OCI-LY1 (cell line): ENCODE measurements at regions not wholly inside any gene's neighbourhood (a gene's known extent, or its start where the extent isn't known, plus 50 kb on each side); places are given as distances from the start of the nearest gene placed in this dataset.

Experiments
- H2AFZ ChIP-seq: fragments of 200-600 bp; sonication (generic), shearing (Covaris generic); 2 replicates; pipeline ENCODE4 v1.6.0; 2014; ENCODE audit warnings: antibody characterized with exemption, mild to moderate bottlenecking, low read length
- H3F3A ChIP-seq: fragments of 200-600 bp; sonication (generic), shearing (Covaris generic); 2 replicates; pipeline ENCODE4 v1.6.0; 2014; ENCODE audit warnings: mild to moderate bottlenecking, antibody characterized with exemption, low read length, moderate library complexity; ENCODE audit not compliant: insufficient read depth
- H3K27ac ChIP-seq: fragments of 200-600 bp; sonication (generic); 2 replicates; pipeline ENCODE4 v1.5.1; 2014; ENCODE audit warnings: low read length, mixed run types, mild to moderate bottlenecking, low read depth; ENCODE audit not compliant: poor library complexity, severe bottlenecking
- H3K27me3 ChIP-seq: fragments of 200-600 bp; sonication (generic); 2 replicates; pipeline ENCODE4 v1.6.0; 2014; ENCODE audit warnings: antibody characterized with exemption, mild to moderate bottlenecking, low read length, moderate library complexity; ENCODE audit not compliant: insufficient read depth
- H3K36me3 ChIP-seq: fragments of 200-600 bp; sonication (generic); 2 replicates; pipeline ENCODE4 v1.6.1; 2014; ENCODE audit warnings: mild to moderate bottlenecking, antibody characterized with exemption, low read length, moderate library complexity, mixed read lengths; ENCODE audit not compliant: insufficient read depth
- H3K4me1 ChIP-seq: fragments of 200-600 bp; sonication (generic); 2 replicates; pipeline ENCODE4 v1.5.1; 2014; ENCODE audit warnings: mild to moderate bottlenecking, low read length, moderate library complexity; ENCODE audit not compliant: insufficient read depth, severe bottlenecking
- H3K4me2 ChIP-seq: fragments of 200-600 bp; sonication (generic), shearing (Covaris generic); 2 replicates; pipeline ENCODE4 v1.6.1; 2014; ENCODE audit warnings: low read length
- H3K4me3 ChIP-seq: fragments of 200-600 bp; sonication (generic); 2 replicates; pipeline ENCODE4 v1.5.1; 2014; ENCODE audit warnings: low read length, low read depth, mild to moderate bottlenecking, mixed read lengths; ENCODE audit not compliant: poor library complexity, severe bottlenecking
- H3K79me2 ChIP-seq: fragments of 200-600 bp; shearing (Covaris generic); 2 replicates; pipeline ENCODE4 v1.6.1; 2016; ENCODE audit warnings: mixed run types, low read length, mixed read lengths; ENCODE audit not compliant: insufficient read depth
- H3K9ac ChIP-seq: fragments of 200-600 bp; sonication (generic), shearing (Covaris generic); 2 replicates; pipeline ENCODE4 v1.6.1; 2014; ENCODE audit warnings: mild to moderate bottlenecking, low read length, mixed read lengths
- H3K9me2 ChIP-seq: fragments of 200-600 bp; sonication (generic), shearing (Covaris generic); 2 replicates; pipeline ENCODE4 v1.6.1; 2014; ENCODE audit warnings: low read depth, mild to moderate bottlenecking, low read length, mixed read lengths
- H3K9me3 ChIP-seq: fragments of 200-600 bp; shearing (Covaris generic); 2 replicates; pipeline ENCODE4 v1.6.1; 2014; ENCODE audit warnings: low read length, mixed read lengths
- H4K20me1 ChIP-seq: fragments of 200-600 bp; sonication (generic), shearing (Covaris generic); 2 replicates; pipeline ENCODE4 v1.6.0; 2016; ENCODE audit warnings: mild to moderate bottlenecking, low read length; ENCODE audit not compliant: insufficient read depth
- EZH2 ChIP-seq: fragments of 200-600 bp; sonication (generic), shearing (Covaris generic); IDR thresholded peaks from 2 replicates; pipeline ENCODE4 v1.8.0; 2017; ENCODE audit warnings: borderline replicate concordance, mixed run types, mild to moderate bottlenecking, antibody characterized with exemption, low read length, moderate library complexity, mixed read lengths
- TF ChIP-seq, protein P1 (sequence below): fragments of 200-600 bp; sonication (generic), shearing (Covaris generic); IDR thresholded peaks from 2 replicates; pipeline ENCODE4 v1.5.1; 2017; ENCODE audit warnings: mild to moderate bottlenecking, antibody characterized with exemption, low read length, moderate library complexity, mixed read lengths

DNA sequence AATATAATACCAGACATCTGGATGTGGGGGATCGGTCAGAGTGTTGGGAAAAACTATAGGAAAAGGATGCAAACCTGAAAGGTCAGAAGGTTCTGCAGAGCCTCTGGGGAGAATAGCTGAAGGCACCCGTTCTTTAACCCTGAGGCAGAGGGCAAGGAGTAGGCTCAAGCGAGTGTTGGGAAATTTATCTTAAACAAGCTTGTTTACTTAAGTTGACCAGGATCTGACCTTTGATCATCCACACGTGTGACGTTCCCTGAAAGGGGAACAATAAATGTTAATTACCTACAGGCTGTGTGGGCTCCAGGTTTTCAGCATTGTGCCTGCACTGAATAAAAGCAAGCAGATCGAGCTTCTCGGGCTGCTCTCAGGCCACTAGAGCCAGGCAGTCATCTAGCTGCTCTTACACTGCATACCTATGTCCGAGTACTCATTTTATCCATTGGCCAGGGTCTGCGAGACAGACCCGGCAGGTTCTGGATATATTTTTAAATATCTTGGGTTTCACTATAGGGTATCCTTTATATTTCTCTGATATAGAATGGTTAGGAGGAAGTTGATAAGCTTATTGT lies 400.6 kb upstream of the CHST9 start:
- H3K4me3 ChIP-seq = no peak overlapping the region
- no peaks in the 10 kb centered on the region for H3K9me2 ChIP-seq
- H3K27ac ChIP-seq = no peak overlapping the region
- no peaks in the 10 kb centered on the region for H3K27me3 ChIP-seq
- H3K79me2 ChIP-seq = no peaks in the 10 kb centered on the region
- H2AFZ ChIP-seq = no peak overlapping the region
- H3F3A ChIP-seq = no peaks in the 10 kb centered on the region
- H4K20me1 ChIP-seq = no peaks in the 10 kb centered on the region
- no peak for TF ChIP-seq EZH2
- TF ChIP-seq, protein P1, sequence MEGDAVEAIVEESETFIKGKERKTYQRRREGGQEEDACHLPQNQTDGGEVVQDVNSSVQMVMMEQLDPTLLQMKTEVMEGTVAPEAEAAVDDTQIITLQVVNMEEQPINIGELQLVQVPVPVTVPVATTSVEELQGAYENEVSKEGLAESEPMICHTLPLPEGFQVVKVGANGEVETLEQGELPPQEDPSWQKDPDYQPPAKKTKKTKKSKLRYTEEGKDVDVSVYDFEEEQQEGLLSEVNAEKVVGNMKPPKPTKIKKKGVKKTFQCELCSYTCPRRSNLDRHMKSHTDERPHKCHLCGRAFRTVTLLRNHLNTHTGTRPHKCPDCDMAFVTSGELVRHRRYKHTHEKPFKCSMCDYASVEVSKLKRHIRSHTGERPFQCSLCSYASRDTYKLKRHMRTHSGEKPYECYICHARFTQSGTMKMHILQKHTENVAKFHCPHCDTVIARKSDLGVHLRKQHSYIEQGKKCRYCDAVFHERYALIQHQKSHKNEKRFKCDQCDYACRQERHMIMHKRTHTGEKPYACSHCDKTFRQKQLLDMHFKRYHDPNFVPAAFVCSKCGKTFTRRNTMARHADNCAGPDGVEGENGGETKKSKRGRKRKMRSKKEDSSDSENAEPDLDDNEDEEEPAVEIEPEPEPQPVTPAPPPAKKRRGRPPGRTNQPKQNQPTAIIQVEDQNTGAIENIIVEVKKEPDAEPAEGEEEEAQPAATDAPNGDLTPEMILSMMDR = no peak
- no peaks in the 10 kb centered on the region for H3K4me1 ChIP-seq
- no peak overlapping the region for H3K9ac ChIP-seq
- H3K9me3 ChIP-seq = no peaks in the 10 kb centered on the region
- no peak overlapping the region for H3K4me2 ChIP-seq
- no peaks in the 10 kb centered on the region for H3K36me3 ChIP-seq

DNA sequence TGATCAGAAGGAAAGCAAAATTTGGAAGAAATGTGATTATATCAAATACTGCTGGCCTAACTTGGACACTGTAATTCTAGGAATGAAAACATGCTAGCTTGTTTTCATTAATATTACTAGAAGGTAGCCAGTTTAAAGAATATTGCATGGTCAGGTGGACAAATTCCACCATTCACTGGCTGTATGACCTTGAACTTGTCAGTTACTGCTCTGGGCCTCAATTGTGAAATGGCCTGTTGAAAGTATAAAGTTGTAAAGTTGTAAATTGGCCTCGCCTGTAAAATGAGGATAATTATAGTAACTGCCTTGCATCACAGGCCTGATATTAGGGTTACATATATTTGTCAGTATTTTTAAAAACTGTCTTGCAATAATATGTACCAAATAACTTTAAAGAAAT lies 398.4 kb upstream of the CHST9 start:
- no peak overlapping the region for H3K9ac ChIP-seq
- H3K79me2 ChIP-seq = no peaks in the 10 kb centered on the region
- H3K27ac ChIP-seq = no peak overlapping the region
- H3K27me3 ChIP-seq = no peaks in the 10 kb centered on the region
- TF ChIP-seq, protein P1 = no peak
- TF ChIP-seq EZH2 = no peak
- H4K20me1 ChIP-seq = no peaks in the 10 kb centered on the region
- H2AFZ ChIP-seq = no peak overlapping the region
- H3K4me3 ChIP-seq = no peak overlapping the region
- no peaks in the 10 kb centered on the region for H3F3A ChIP-seq
- H3K9me3 ChIP-seq = no peaks in the 10 kb centered on the region
- H3K4me1 ChIP-seq = no peaks in the 10 kb centered on the region
- H3K36me3 ChIP-seq = no peaks in the 10 kb centered on the region
- H3K9me2 ChIP-seq = no peaks in the 10 kb centered on the region
- no peak overlapping the region for H3K4me2 ChIP-seq

DNA sequence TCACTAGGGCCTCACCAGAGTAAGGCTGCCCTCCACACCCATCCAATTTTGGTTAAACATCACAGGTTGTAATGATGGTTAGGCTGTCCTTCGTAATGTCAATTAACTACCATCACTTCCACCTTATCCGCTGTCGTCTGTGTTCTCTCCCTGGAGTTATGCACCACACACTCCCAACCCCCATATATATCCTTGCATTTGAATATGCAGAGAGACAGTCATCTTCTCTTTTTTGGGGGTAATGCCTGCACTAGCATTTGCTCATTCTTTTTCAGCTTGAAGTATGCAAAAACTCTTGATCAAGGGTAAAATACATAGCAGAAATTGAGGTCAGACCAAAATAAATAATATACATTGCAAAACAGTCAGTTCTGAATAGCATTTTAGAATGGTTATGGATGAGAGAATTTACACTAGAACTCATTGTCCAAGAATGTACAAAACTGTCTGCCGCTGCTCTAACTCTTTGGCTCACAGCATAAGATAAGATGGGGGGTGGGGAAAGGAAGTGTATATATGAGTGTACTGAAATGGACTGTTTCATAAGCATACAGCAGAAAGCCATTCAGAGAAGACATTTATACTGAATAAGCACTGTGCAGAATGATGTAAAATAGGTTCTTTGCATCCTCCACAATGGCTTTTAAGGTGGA lies 397.8 kb upstream of the CHST9 start:
- Histone ChIP-seq H3K9me2 (no peaks in the 10 kb centered on the region), H3K27ac (no peak overlapping the region), H3K4me1 (no peaks in the 10 kb centered on the region), H3F3A (no peaks in the 10 kb centered on the region), H3K9me3 (no peaks in the 10 kb centered on the region), H3K4me2 (no peak overlapping the region), H2AFZ (no peak overlapping the region), H3K9ac (no peak overlapping the region), H3K36me3 (no peaks in the 10 kb centered on the region), H3K79me2 (no peaks in the 10 kb centered on the region), H4K20me1 (no peaks in the 10 kb centered on the region), H3K4me3 (no peak overlapping the region), H3K27me3 (no peaks in the 10 kb centered on the region)
- TF ChIP-seq, protein P1 = no peak
- no peak for TF ChIP-seq EZH2
